DMS79 (cell line): ENCODE measurements at regions not wholly inside any gene's neighbourhood (a gene's known extent, or its start where the extent isn't known, plus 50 kb on each side); places are given as distances from the start of the nearest gene placed in this dataset.

Source experiments
- DNase-seq: peaks from one replicate; lab custom pipeline; 2025; lab: John Stamatoyannopoulos, UW

- peak; percentile 1 for DNase-seq
These were observed 53.4 kb upstream of the PRKACB start for GRCh38 chr1:84090447-84091245.

- no peak for DNase-seq
These were observed 54.2 kb upstream of the PRKACB start for GRCh38 chr1:84089867-84090266.

GRCh38 chr1:84089465-84089864, 54.6 kb upstream of the PRKACB start:
- no peak for DNase-seq

- no peak for DNase-seq
These were observed 57.5 kb upstream of the PRKACB start for GRCh38 chr1:84086616-84087015.

- no peak for DNase-seq
These were observed 57.9 kb upstream of the PRKACB start for GRCh38 chr1:84086189-84086588.

- DNase-seq = no peak
These were observed 60.8 kb upstream of the PRKACB start for GRCh38 chr1:84083307-84083706.

GRCh38 chr1:84078842-84079202, 65.2 kb upstream of the PRKACB start:
- no peak for DNase-seq

- DNase-seq = peak; percentile 15
These were observed 65.8 kb upstream of the PRKACB start for GRCh38 chr1:84078108-84078841.

GRCh38 chr1:84077476-84078107, 66.5 kb upstream of the PRKACB start:
- DNase-seq = peak; percentile 47

- DNase-seq = no peak
These were observed 70.8 kb upstream of the PRKACB start for GRCh38 chr1:84073266-84073665.

GRCh38 chr1:84069236-84069845, 70.4 kb upstream of the TTLL7 start:
- DNase-seq = no peak

GRCh38 chr1:84062496-84062895, 63.6 kb upstream of the TTLL7 start:
- DNase-seq = no peak

GRCh38 chr1:84061336-84061735, 62.4 kb upstream of the TTLL7 start:
- no peak for DNase-seq

GRCh38 chr1:84060781-84061180, 61.8 kb upstream of the TTLL7 start:
- DNase-seq = no peak

GRCh38 chr1:84048820-84049219, 49.9 kb upstream of the TTLL7 start:
- DNase-seq = no peak
